K562 (cell line): ENCODE measurements at regions not wholly inside any gene's neighbourhood (a gene's known extent, or its start where the extent isn't known, plus 50 kb on each side); places are given as distances from the start of the nearest gene placed in this dataset.

Experiments used
- ATAC-seq: fragments of 200-7000 bp; cut with Tn5 transposase; 3 replicates; pipeline ENCODE4 v1.9.1; 2020; ENCODE audit warnings: moderate library complexity
- BruUV-seq: library from RNA; stranded (reverse); fragments of 400-500 nt; replicated peaks from 2 replicates; lab custom pipeline; 2021; lab: Mats Ljungman, UMichigan
- CTCF ChIA-PET: fragments of 300-600 bp; formaldehyde crosslinking; extraction: SDS; loops from one replicate; lab custom pipeline; 2021; ENCODE audit warnings: low intra/inter-chr PET ratio; lab: Yijun Ruan, JAX
- POLR2A ChIA-PET: fragments of 300-600, 350-650 bp; sonication (Branson Sonifier 250); formaldehyde crosslinking; extraction: SDS; loops from one replicate; lab custom pipeline; 2021; ENCODE audit warnings: antibody characterized with exemption, inconsistent platforms; lab: Yijun Ruan, JAX
- DNase-seq, 4 experiments: peaks; one replicate each; pipeline versions ENCODE4 v3.0.0 to v3.0.0-alpha.2; 2011 to 2018; ENCODE audit warnings: low spot score in 3 of 4, mixed read lengths in 3 of 4; ENCODE audit errors: extremely low read depth in 1 of 4
- FAIRE-seq: peaks from 2 replicates; lab custom pipeline; 2011; peaks lifted over from hg19 to GRCh38; lab: Jason Lieb, UNC
- H2AFZ ChIP-seq: 2 replicates; pipeline ENCODE4 v1.6.0; 2011; ENCODE audit warnings: low read depth, low read length, control low read depth, inconsistent platforms
- H3K27ac ChIP-seq: fragments of 200-600 bp; 3 replicates; pipeline ENCODE4 v1.8.0; 2011; ENCODE audit warnings: low read depth, mild to moderate bottlenecking, control low read depth, inconsistent platforms, low read length, moderate library complexity, mixed read lengths; ENCODE audit errors: extremely low read depth
- H3K27me3 ChIP-seq, 2 experiments: fragments of 300-600 bp in 1 of 2; 2 replicates in 1 of 2; 3 replicates in 1 of 2; pipeline versions ENCODE4 v1.6.0 to v1.8.0; 2011; ENCODE audit warnings: inconsistent platforms in 2 of 2, low read length in 2 of 2, mild to moderate bottlenecking in 1 of 2, mixed read lengths in 1 of 2, moderate library complexity in 1 of 2; ENCODE audit not compliant: control insufficient read depth in 2 of 2, insufficient read depth in 2 of 2
- H3K36me3 ChIP-seq: fragments of 300-600 bp; 3 replicates; pipeline ENCODE4 v1.8.0; 2011; ENCODE audit warnings: mild to moderate bottlenecking, low read length, inconsistent platforms; ENCODE audit not compliant: control insufficient read depth, insufficient read depth
- H3K4me1 ChIP-seq, 2 experiments: fragments of 200-600 bp in 1 of 2; replicated peaks in 1 of 2; 2 replicates in 1 of 2; 3 replicates in 1 of 2; pipeline versions ENCODE4 v1.5.1 to v1.8.0; 2011; ENCODE audit warnings: inconsistent platforms in 2 of 2, low read length in 2 of 2, mild to moderate bottlenecking in 1 of 2, mixed read lengths in 1 of 2, moderate library complexity in 1 of 2; ENCODE audit not compliant: control insufficient read depth in 2 of 2, insufficient read depth in 2 of 2
- H3K4me2 ChIP-seq: 2 replicates; pipeline ENCODE4 v1.6.1; 2011; ENCODE audit warnings: low read length, control low read depth, inconsistent platforms, mixed read lengths; ENCODE audit not compliant: insufficient read depth
- H3K4me3 ChIP-seq: fragments of 200-600 bp; sonication (generic), shearing (Covaris generic); 2 replicates; pipeline ENCODE4 v1.5.1; 2016; ENCODE audit warnings: control low read depth, inconsistent platforms
- H3K79me2 ChIP-seq: fragments of 200-600 bp; 3 replicates; pipeline ENCODE4 v1.8.0; 2011; ENCODE audit warnings: low read length, inconsistent platforms; ENCODE audit not compliant: control insufficient read depth, insufficient read depth
- H3K9ac ChIP-seq, 2 experiments: 2 replicates each; pipeline versions ENCODE4 v1.6.0 to v1.6.1; 2011; ENCODE audit warnings: low read depth in 2 of 2, low read length in 2 of 2, control low read depth in 1 of 2, inconsistent platforms in 1 of 2, mild to moderate bottlenecking in 1 of 2, mixed read lengths in 1 of 2; ENCODE audit not compliant: insufficient read depth in 1 of 2
- H3K9me1 ChIP-seq: one replicate; pipeline ENCODE4 v1.6.0; 2011; ENCODE audit warnings: inconsistent platforms, mild to moderate bottlenecking, low read length, moderate library complexity; ENCODE audit not compliant: control insufficient read depth, insufficient read depth
- H3K9me3 ChIP-seq: replicated peaks from 2 replicates; pipeline ENCODE4 v1.5.1; 2011; ENCODE audit warnings: low read depth, low read length, inconsistent platforms; ENCODE audit not compliant: control insufficient read depth, insufficient read depth
- H4K20me1 ChIP-seq: replicated peaks from 2 replicates; pipeline ENCODE4 v1.6.1; 2011; ENCODE audit warnings: low read length, inconsistent platforms, mixed read lengths; ENCODE audit not compliant: control insufficient read depth, insufficient read depth
- CREB1 ChIP-seq, 2 experiments: sonication (generic) in 1 of 2; formaldehyde crosslinking in 1 of 2; IDR thresholded peaks; 2 replicates each; pipeline versions ENCODE4 v1.6.1 to v1.8.0; 2012 to 2022; ENCODE audit warnings: inconsistent platforms in 1 of 2, mild to moderate bottlenecking in 1 of 2, missing genetic modification reagents in 1 of 2, moderate library complexity in 1 of 2
- POLR2H ChIP-seq: IDR thresholded peaks from 2 replicates; pipeline ENCODE4 v1.6.1; 2016; ENCODE audit warnings: missing genetic modification characterization, low read depth, mild to moderate bottlenecking, control low read depth, missing compliant biosample characterization, moderate library complexity
- ZKSCAN8 ChIP-seq: fragments of 200-800 bp; sonication (Bioruptor generic); IDR thresholded peaks from 2 replicates; pipeline ENCODE4 v1.6.1; 2016; ENCODE audit warnings: missing genetic modification characterization, missing compliant biosample characterization
- WGBS: fragments of 100-300 bp; shearing (Covaris generic); methylation state at CpG from one replicate; pipeline ENCODE4 v1.1.6; 2016; ENCODE audit warnings: low coverage, mixed read lengths; ENCODE audit not compliant: insufficient coverage; ENCODE audit errors: missing lambda C conversion rate; 5-methylcytosine and 5-hydroxymethylcytosine counted together
- in situ Hi-C: fragments of 300-500 bp; cut with MboI; formaldehyde crosslinking; loops from 4 replicates; pipeline ENCODE4 v1.15.0; 2018; ENCODE audit warnings: inconsistent platforms, mixed read lengths
- intact Hi-C: fragments of 100-400 bp; cut with micrococcal nuclease; formaldehyde crosslinking; loops from 2 replicates; pipeline ENCODE4 v1.14.2; 2022
- TF ChIP-seq, protein P1 (sequence below): fragments of 200-800 bp; sonication (Bioruptor generic); IDR thresholded peaks from 2 replicates; pipeline ENCODE4 v1.6.1; 2016; ENCODE audit warnings: missing genetic modification characterization, missing compliant biosample characterization
- TF ChIP-seq, protein P2 (sequence below): fragments of 450-650 bp; IDR thresholded peaks from 2 replicates; pipeline ENCODE4 v1.6.1; 2016; ENCODE audit warnings: missing biosample characterization, missing genetic modification characterization

DNA sequence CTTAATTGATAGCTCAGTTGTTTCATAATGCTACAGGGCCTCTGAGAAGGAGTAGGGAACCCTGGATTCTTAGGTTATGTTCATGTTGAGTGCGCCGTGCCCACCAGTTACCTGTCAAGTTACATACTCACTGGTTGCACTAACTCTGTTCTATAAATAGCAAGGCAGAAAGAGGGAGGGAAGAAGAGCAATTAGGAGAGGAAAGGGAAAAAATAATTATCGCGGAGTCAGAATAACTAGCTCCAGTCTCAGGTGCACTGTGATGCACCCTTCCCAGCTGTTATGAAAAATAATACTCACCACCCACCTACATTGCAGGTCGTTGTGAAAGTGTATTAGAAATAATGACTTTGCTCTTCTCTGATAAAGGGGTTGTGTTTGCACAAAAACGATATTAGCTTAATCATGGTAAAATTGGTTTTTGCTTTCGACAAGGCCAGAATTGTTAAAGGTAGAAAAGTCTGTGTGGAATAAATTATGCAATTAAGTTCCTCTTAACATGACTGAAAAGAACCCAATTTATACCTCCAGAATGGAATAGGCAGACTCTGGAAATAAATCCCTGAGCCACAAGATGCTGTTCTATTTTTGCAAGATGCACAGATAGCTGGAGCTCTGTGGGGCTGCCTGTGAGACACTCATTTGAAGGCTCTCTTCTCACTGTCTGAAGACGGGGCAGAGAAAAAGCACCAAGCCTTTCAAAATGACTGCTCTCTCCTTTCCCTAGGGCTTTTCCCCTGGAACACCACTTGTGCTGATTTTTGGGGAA is 137.6 kb upstream of the PITRM1 start:
- ChIA-PET CTCF (no interaction called here), POLR2A (interaction anchor here (1.1 kb wide), 1 partner anchor 8 kb away, joined by 4 read pairs; no protein-coding TSS in a partner anchor)
- no peaks in the 10 kb centered on the region for H3K9me1 ChIP-seq
- no peak for ATAC-seq
- H3K36me3 ChIP-seq, result no peaks in the 10 kb centered on the region
- no peak overlapping the region for H2AFZ ChIP-seq
- no peak for DNase-seq
- intact Hi-C loops (no loop called here), in situ Hi-C loops (no loop called here)
- no peak overlapping the region for H3K4me3 ChIP-seq
- no peaks in the 10 kb centered on the region for H3K79me2 ChIP-seq
- peaks cover 0 to 14% of the 10 kb centered on the region in 2 experiments; a peak in 3 of 5 replicates for H3K27me3 ChIP-seq
- no peaks in the 10 kb centered on the region for H4K20me1 ChIP-seq
- no peak overlapping the region for H3K27ac ChIP-seq
- no peak for FAIRE-seq
- peaks cover 0 to 2% of the 10 kb centered on the region in 2 experiments; a peak in 3 of 5 replicates for H3K4me1 ChIP-seq
- BruUV-seq, result no TSS peak
- H3K4me2 ChIP-seq, result no peak overlapping the region
- no peak overlapping the region for H3K9ac ChIP-seq
- H3K9me3 ChIP-seq, result no peaks in the 10 kb centered on the region
- WGBS, result 5% methylated on average over 8 of the region's 8 CpGs
- TF ChIP-seq POLR2H (tag), result no peak
- TF ChIP-seq ZKSCAN8 (CRISPR knock-in tag), result no peak
- TF ChIP-seq, protein P1, sequence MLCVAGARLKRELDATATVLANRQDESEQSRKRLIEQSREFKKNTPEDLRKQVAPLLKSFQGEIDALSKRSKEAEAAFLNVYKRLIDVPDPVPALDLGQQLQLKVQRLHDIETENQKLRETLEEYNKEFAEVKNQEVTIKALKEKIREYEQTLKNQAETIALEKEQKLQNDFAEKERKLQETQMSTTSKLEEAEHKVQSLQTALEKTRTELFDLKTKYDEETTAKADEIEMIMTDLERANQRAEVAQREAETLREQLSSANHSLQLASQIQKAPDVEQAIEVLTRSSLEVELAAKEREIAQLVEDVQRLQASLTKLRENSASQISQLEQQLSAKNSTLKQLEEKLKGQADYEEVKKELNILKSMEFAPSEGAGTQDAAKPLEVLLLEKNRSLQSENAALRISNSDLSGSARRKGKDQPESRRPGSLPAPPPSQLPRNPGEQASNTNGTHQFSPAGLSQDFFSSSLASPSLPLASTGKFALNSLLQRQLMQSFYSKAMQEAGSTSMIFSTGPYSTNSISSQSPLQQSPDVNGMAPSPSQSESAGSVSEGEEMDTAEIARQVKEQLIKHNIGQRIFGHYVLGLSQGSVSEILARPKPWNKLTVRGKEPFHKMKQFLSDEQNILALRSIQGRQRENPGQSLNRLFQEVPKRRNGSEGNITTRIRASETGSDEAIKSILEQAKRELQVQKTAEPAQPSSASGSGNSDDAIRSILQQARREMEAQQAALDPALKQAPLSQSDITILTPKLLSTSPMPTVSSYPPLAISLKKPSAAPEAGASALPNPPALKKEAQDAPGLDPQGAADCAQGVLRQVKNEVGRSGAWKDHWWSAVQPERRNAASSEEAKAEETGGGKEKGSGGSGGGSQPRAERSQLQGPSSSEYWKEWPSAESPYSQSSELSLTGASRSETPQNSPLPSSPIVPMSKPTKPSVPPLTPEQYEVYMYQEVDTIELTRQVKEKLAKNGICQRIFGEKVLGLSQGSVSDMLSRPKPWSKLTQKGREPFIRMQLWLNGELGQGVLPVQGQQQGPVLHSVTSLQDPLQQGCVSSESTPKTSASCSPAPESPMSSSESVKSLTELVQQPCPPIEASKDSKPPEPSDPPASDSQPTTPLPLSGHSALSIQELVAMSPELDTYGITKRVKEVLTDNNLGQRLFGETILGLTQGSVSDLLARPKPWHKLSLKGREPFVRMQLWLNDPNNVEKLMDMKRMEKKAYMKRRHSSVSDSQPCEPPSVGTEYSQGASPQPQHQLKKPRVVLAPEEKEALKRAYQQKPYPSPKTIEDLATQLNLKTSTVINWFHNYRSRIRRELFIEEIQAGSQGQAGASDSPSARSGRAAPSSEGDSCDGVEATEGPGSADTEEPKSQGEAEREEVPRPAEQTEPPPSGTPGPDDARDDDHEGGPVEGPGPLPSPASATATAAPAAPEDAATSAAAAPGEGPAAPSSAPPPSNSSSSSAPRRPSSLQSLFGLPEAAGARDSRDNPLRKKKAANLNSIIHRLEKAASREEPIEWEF, result no peak
- TF ChIP-seq, protein P2, sequence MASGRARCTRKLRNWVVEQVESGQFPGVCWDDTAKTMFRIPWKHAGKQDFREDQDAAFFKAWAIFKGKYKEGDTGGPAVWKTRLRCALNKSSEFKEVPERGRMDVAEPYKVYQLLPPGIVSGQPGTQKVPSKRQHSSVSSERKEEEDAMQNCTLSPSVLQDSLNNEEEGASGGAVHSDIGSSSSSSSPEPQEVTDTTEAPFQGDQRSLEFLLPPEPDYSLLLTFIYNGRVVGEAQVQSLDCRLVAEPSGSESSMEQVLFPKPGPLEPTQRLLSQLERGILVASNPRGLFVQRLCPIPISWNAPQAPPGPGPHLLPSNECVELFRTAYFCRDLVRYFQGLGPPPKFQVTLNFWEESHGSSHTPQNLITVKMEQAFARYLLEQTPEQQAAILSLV (tag), result no peak
- TF ChIP-seq CREB1 (IDR thresholded peaks at IDR 0.05), result no peak
- no peak for TF ChIP-seq CREB1 (CRISPR knock-in tag; IDR thresholded peaks at IDR 0.05)
- TF ChIP-seq, all 486 proteins: peak for 0
